ENCODE measurements at regions not wholly inside any gene's neighbourhood (a gene's known extent, or its start where the extent isn't known, plus 50 kb on each side); places are given as distances from the start of the nearest gene placed in this dataset.

GRCh38 chr4:41323706-41324105, 67.0 kb downstream of the UCHL1 start (continued):
- TF ChIP-seq CHD7 (IDR thresholded peaks at IDR 0.05; ENCODE audit: insufficient replicate concordance, low read length) (no peak), SP2 (IDR thresholded peaks at IDR 0.05; ENCODE audit: low read length) (no peak), CBX5 (IDR thresholded peaks at IDR 0.05; ENCODE audit: low read depth, low read length) (no peak), CREB1 (IDR thresholded peaks at IDR 0.05) (no peak), FOSL1 (IDR thresholded peaks at IDR 0.05; ENCODE audit: insufficient read depth, low read depth, low read length) (no peak), TBP (IDR thresholded peaks at IDR 0.05; ENCODE audit: low read depth, low read length) (no peak), TCF12 (IDR thresholded peaks at IDR 0.05; ENCODE audit: low read depth, low read length) (no peak)
